GM18951 (cell line): ENCODE measurements at regions not wholly inside any gene's neighbourhood (a gene's known extent, or its start where the extent isn't known, plus 50 kb on each side); places are given as distances from the start of the nearest gene placed in this dataset.
"Not testable (repeated sequence)": the region's sequence is repeated elsewhere in the genome, so short reads cannot be mapped to it uniquely, and the experiment has no call there.

Experiments
- POLR2A ChIP-seq: IDR thresholded peaks from 4 replicates; pipeline ENCODE4 v1.6.1; 2011; ENCODE audit warnings: mild to moderate bottlenecking; ENCODE audit not compliant: insufficient read length, insufficient read depth; ENCODE audit errors: extremely low read depth
- in situ Hi-C: fragments of 300-500 bp; cut with MboI; formaldehyde crosslinking; loops from one replicate; pipeline ENCODE4 v1.12.0; 2022; ENCODE audit warnings: low sequenced_read_pairs, mixed read lengths, inconsistent platforms; ENCODE audit not compliant: unreplicated experiment

DNA sequence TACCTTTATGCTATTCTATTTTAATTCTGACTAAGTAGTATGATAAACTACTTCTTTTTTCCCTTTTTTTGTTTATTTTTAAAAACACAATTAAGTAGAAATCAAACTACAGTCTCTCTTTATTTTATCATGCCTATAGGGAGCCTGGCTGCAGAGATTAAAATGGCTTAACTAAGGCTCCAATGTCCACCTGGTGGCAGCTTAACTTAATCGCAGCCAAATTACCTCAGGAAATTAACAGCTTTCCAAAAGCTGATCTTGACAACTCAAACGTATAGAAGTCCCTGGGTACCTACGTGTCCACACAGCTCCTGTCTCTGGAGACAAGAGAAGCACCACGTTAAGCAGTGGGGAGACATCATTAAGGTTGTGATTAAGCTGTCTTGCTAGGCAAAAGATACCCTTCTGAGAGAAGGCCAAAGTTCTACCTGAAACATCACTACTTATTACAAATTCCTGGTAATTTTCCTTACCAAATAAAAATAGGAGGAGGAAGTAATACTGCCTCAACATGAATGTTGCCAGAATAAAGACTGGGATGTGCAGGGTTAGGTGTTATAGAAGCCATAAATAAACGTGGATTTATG lies 63.2 kb upstream of the SNX19 start:
- TF ChIP-seq POLR2A = no peak
- in situ Hi-C loops = no loop called here

GRCh38 chr11:130980071-130980862 lies 64.0 kb upstream of the SNX19 start:
- TF ChIP-seq POLR2A = no peak

DNA sequence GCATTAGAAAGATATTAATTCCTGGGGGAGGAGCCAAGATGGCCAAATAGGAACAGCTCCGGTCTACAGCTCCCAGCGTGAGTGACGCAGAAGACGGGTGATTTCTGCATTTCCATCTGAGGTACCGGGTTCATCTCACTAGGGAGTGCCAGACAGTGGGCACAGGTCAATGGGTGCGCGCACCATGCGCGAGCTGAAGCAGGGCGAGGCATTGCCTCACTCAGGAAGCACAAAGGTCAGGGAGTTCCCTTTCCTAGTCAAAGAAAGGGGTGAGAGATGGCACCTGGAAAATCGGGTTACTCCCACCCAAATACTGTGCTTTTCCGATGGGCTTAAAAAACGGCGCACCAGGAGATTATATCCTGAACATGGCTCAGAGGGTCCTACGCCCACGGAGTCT lies 68.0 kb upstream of the SNX19 start:
- in situ Hi-C loops = not testable (repeated sequence)

More at GRCh38 chr11:130980071-130980862, 64.0 kb upstream of the SNX19 start:
- in situ Hi-C loops = no loop called here

DNA sequence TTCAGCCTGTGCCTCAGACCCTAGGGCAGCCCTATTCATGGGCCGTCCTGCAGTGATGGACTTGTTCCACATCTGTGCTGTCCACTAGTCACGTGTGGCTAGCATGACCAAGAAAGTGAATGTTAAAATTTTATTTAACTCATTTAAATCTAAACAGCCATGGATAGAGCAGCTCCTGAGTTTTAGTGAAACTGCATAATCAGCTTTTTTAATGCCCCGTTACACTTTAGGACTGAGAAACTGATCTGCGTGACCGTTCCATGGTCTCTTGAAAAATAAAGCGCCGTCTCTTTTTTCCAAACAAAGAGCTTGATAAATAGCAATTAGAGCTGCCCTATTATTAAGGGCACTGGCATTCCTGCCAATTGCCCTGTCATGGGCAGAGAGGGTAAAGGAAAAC lies 76.5 kb upstream of the SNX19 start:
- in situ Hi-C loops = no loop called here
- no peak for TF ChIP-seq POLR2A

DNA sequence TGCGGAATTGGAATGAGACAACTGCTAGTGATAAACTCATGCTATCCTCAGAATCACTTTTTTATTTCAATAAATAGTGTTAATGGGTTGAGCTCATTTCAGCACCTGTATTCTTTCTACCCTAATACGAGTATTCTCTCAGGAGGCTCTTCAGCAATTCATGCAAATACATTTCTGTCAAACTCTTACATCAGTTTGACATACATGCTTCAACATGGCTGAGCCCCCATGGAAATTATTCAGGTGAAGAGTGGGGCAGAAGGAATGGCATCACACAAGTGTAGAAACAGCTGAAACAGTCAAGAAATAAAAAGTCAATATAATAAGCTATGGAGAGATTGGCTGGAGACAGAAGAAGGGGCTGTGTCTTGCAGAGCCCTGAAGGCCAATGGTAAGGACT lies 77.8 kb upstream of the SNX19 start:
- in situ Hi-C loops = no loop called here
- no peak for TF ChIP-seq POLR2A

GRCh38 chr11:130995266-130995665 lies 79.0 kb upstream of the SNX19 start:
- no peak for TF ChIP-seq POLR2A
- in situ Hi-C loops = no loop called here

DNA sequence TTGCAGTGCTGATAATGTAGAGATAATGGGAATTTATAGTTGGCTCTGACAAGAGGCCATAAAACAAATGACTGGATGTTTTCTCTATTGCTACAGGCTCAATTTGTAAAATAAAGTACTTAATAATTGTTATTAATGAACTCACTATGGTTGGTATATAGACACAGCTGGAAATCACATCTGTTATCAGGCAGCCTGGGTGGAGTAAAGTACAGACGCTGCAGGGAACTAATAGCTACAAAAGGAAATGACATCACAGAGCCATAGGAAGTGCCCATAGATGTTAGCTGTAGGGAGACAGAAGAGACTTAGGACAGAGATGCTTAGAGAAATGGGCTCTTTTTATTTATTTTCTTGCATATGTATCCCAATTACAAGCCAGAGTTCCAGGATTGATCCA lies 81.0 kb upstream of the SNX19 start:
- no peak for TF ChIP-seq POLR2A
- in situ Hi-C loops = no loop called here

- no peak for TF ChIP-seq POLR2A
- in situ Hi-C loops = no loop called here
Measured at GRCh38 chr11:130999086-130999485, 82.8 kb upstream of the SNX19 start.

- TF ChIP-seq POLR2A = no peak
- in situ Hi-C loops = no loop called here
Measured at GRCh38 chr11:130999992-131000770, 83.9 kb upstream of the SNX19 start.

GRCh38 chr11:131002145-131002544 lies 85.9 kb upstream of the SNX19 start:
- in situ Hi-C loops = no loop called here
- TF ChIP-seq POLR2A = no peak

- in situ Hi-C loops = no loop called here
- TF ChIP-seq POLR2A = no peak
Measured at GRCh38 chr11:131005829-131006228, 89.5 kb upstream of the SNX19 start.

DNA sequence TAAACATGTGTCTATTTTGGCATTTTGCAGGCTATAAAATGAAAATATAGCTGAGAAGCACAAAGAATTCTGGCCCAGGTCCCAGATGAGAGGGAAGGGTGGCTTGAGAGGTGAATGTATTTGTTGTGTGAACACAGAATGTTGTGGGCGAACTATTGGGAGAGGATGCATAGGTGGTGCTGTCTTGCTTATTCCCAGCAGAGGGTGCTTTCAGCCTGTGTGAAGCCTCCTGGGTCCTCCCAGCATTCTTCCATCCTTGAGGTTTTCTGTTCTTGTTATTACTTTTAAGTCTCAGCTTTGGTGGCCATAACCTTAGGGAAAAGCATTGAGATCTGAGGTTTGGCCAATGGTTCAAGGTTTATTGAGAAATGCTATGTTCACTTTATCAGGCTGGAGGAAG lies 108.7 kb upstream of the SNX19 start:
- TF ChIP-seq POLR2A = no peak
- in situ Hi-C loops = no loop called here

- in situ Hi-C loops = no loop called here
- no peak for TF ChIP-seq POLR2A
Measured at GRCh38 chr11:131025421-131026125, 109.3 kb upstream of the SNX19 start.
